ENCODE measurements at regions not wholly inside any gene's neighbourhood (a gene's known extent, or its start where the extent isn't known, plus 50 kb on each side); places are given as distances from the start of the nearest gene placed in this dataset.

DNA sequence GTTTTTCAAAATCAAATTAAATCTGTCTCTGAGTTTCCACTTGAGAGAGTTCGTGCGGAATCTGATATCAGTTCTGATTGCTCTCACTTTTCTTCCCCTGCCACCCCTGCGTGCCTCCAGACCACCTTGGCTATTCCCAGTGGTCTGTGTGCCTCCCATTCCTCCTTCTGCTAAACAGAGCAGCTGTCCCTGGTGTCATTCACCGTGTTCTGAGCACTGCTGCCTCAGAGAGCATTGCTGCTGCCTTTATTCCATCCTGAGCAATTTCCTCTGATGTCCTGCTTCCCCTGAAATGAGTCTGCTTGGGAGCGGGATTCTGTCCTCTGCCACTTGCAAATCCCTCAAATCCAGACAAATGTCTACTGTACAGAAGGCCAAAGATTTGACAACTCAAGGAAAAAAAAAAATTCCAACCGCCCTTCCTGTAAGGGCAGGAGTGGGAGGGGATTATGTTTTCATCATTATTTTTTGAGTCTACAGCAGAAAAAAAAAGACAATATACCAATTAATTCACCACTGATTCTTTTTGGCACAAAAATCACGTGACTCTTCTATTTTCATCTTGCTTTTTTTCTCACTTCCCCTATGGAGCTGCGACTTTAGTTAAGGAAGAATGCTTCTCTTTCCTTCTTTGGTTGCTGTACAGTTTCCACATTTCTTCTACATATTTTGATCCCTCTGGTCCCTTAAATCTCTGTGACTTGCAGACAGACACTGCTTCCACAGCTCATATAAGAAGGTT, 833.0 kb downstream of the EPHA7 start:
- TF ChIP-seq POLR2A (IDR thresholded peaks at IDR 0.05; ENCODE audit: extremely low read depth, insufficient read length) = no peak
- TF ChIP-seq CTCF (IDR thresholded peaks at IDR 0.05; ENCODE audit: low read depth, low read length) = no peak
- TF ChIP-seq, protein P1, sequence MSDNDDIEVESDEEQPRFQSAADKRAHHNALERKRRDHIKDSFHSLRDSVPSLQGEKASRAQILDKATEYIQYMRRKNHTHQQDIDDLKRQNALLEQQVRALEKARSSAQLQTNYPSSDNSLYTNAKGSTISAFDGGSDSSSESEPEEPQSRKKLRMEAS (IDR thresholded peaks at IDR 0.05; ENCODE audit: low read depth, low read length) = no peak
- TF ChIP-seq MYC (IDR thresholded peaks at IDR 0.05; ENCODE audit: low read depth, low read length) = no peak
